HEK293 (cell line): ENCODE measurements at regions not wholly inside any gene's neighbourhood (a gene's known extent, or its start where the extent isn't known, plus 50 kb on each side); places are given as distances from the start of the nearest gene placed in this dataset.

ENCODE experiments used
- CTCF ChIA-PET: fragments of 350-600 bp; formaldehyde crosslinking; extraction: SDS; loops from one replicate; lab custom pipeline; 2021; ENCODE audit warnings: antibody characterized with exemption; lab: Yijun Ruan, JAX
- POLR2A ChIA-PET: fragments of 300-600 bp; formaldehyde crosslinking; extraction: SDS; loops from one replicate; lab custom pipeline; 2020; ENCODE audit warnings: antibody characterized with exemption, inconsistent platforms; lab: Yijun Ruan, JAX
- H3K27ac ChIP-seq: fragments of 200-500 bp; sonication (Bioruptor generic); 2 replicates; pipeline ENCODE4 v1.5.1; 2014; ENCODE audit warnings: low read depth, low read length, control low read depth, inconsistent platforms; ENCODE audit errors: extremely low read depth
- H3K36me3 ChIP-seq, 2 experiments: fragments of 200-500 bp in 1 of 2; sonication (Bioruptor generic) in 1 of 2; 1 replicate in 1 of 2; 2 replicates in 1 of 2; pipeline ENCODE4 v1.5.1; 2014 to 2017; ENCODE audit warnings: inconsistent platforms in 2 of 2, low read length in 2 of 2; ENCODE audit not compliant: control insufficient read depth in 2 of 2, insufficient read depth in 1 of 2
- H3K4me1 ChIP-seq: fragments of 200-500 bp; sonication (Bioruptor generic); 2 replicates; pipeline ENCODE4 v1.5.1; 2014; ENCODE audit warnings: mild to moderate bottlenecking, low read length, inconsistent platforms; ENCODE audit not compliant: control insufficient read depth, insufficient read depth
- H3K4me3 ChIP-seq: 2 replicates; pipeline ENCODE4 v1.5.1; 2011; ENCODE audit warnings: low read depth, mild to moderate bottlenecking, control low read depth, low read length, moderate library complexity
- H3K9me3 ChIP-seq: fragments of 200-500 bp; sonication (Bioruptor generic); 2 replicates; pipeline ENCODE4 v1.5.1; 2014; ENCODE audit warnings: low read depth, low read length, inconsistent platforms; ENCODE audit not compliant: control insufficient read depth, insufficient read depth
- HIC1 ChIP-seq: fragments of 450-650 bp; formaldehyde crosslinking; IDR thresholded peaks from 2 replicates; pipeline ENCODE4 v1.5.1; 2016; ENCODE audit warnings: missing biosample characterization, missing genetic modification characterization
- IKZF3 ChIP-seq: fragments of 450-650 bp; IDR thresholded peaks from 2 replicates; pipeline ENCODE4 v1.5.0; 2018; ENCODE audit warnings: missing biosample characterization, mild to moderate bottlenecking, missing genetic modification characterization, moderate library complexity
- SP3 ChIP-seq: fragments of 450-650 bp; formaldehyde crosslinking; IDR thresholded peaks from 2 replicates; pipeline ENCODE4 v1.5.1; 2016; ENCODE audit warnings: missing biosample characterization, missing genetic modification characterization
- ZBTB11 ChIP-seq: fragments of 450-650 bp; formaldehyde crosslinking; conservative IDR thresholded peaks from 2 replicates; pipeline ENCODE4 v1.5.1; 2016; ENCODE audit warnings: low read depth, missing biosample characterization, missing genetic modification characterization
- ZBTB44 ChIP-seq: fragments of 450-650 bp; IDR thresholded peaks from 2 replicates; pipeline ENCODE4 v1.5.1; 2018; ENCODE audit warnings: missing biosample characterization, mild to moderate bottlenecking, missing genetic modification characterization
- ZFP3 ChIP-seq: fragments of 450-650 bp; formaldehyde crosslinking; IDR thresholded peaks from 2 replicates; pipeline ENCODE4 v1.5.1; 2016; ENCODE audit warnings: low read depth, missing biosample characterization, missing genetic modification characterization
- ZFP37 ChIP-seq: fragments of 450-650 bp; formaldehyde crosslinking; IDR thresholded peaks from 2 replicates; pipeline ENCODE4 v1.5.1; 2016; ENCODE audit warnings: missing biosample characterization, missing genetic modification characterization
- ZNF175 ChIP-seq: fragments of 450-650 bp; formaldehyde crosslinking; IDR thresholded peaks from 2 replicates; pipeline ENCODE4 v1.5.1; 2016; ENCODE audit warnings: missing biosample characterization, missing genetic modification characterization
- ZNF184 ChIP-seq: fragments of 450-650 bp; IDR thresholded peaks from 2 replicates; pipeline ENCODE4 v1.5.1; 2018; ENCODE audit warnings: missing biosample characterization, mild to moderate bottlenecking, missing genetic modification characterization
- ZNF529 ChIP-seq: fragments of 450-650 bp; formaldehyde crosslinking; IDR thresholded peaks from 2 replicates; pipeline ENCODE4 v1.5.1; 2017; ENCODE audit warnings: missing genetic modification characterization, missing biosample characterization; ENCODE audit not compliant: insufficient replicate concordance
- ZNF560 ChIP-seq: fragments of 450-650 bp; formaldehyde crosslinking; IDR thresholded peaks from 2 replicates; pipeline ENCODE4 v1.5.1; 2017; ENCODE audit warnings: missing biosample characterization, missing genetic modification characterization, borderline replicate concordance
- ZSCAN18 ChIP-seq: fragments of 450-650 bp; formaldehyde crosslinking; IDR thresholded peaks from 2 replicates; pipeline ENCODE4 v1.5.1; 2016; ENCODE audit warnings: missing biosample characterization, missing genetic modification characterization
- TF ChIP-seq, protein P1 (sequence below): fragments of 450-650 bp; formaldehyde crosslinking; IDR thresholded peaks from 2 replicates; pipeline ENCODE4 v1.5.1; 2016; ENCODE audit warnings: missing biosample characterization, missing genetic modification characterization
- TF ChIP-seq, protein P2 (sequence below): fragments of 450-650 bp; formaldehyde crosslinking; IDR thresholded peaks from 2 replicates; pipeline ENCODE4 v1.5.1; 2016; ENCODE audit warnings: missing biosample characterization, missing genetic modification characterization

DNA sequence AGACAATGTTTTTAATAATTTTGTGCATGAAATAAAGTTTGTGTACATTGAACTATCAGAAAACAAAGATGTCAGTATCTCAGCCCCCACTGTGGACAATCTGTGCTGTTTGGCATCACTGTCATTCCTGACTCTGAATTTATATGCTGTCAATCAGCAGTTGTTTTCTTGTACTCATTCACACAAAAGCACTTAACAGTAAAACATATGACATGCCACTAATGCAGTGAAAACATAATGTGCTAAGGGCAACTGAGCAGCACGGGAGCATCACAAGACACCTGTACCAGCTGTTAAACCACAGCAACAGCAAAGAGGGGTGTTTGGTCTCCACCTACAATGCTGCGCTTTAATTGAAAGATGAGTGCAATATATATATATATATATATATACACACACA, 647.8 kb upstream of the SLC35B3 start:
- POLR2A ChIA-PET: no interaction called here
- TF ChIP-seq IKZF3 (tag by site-specific recombination) (no peak), ZSCAN18 (tag by site-specific recombination) (no peak), ZNF560 (tag by site-specific recombination) (no peak), ZNF184 (no peak), ZBTB11 (tag by site-specific recombination) (no peak), ZFP37 (tag by site-specific recombination) (no peak), ZNF529 (tag by site-specific recombination) (no peak), ZNF175 (no peak), ZFP3 (tag by site-specific recombination) (no peak), SP3 (tag by site-specific recombination) (no peak), HIC1 (no peak), ZBTB44 (no peak)
- TF ChIP-seq, protein P1, sequence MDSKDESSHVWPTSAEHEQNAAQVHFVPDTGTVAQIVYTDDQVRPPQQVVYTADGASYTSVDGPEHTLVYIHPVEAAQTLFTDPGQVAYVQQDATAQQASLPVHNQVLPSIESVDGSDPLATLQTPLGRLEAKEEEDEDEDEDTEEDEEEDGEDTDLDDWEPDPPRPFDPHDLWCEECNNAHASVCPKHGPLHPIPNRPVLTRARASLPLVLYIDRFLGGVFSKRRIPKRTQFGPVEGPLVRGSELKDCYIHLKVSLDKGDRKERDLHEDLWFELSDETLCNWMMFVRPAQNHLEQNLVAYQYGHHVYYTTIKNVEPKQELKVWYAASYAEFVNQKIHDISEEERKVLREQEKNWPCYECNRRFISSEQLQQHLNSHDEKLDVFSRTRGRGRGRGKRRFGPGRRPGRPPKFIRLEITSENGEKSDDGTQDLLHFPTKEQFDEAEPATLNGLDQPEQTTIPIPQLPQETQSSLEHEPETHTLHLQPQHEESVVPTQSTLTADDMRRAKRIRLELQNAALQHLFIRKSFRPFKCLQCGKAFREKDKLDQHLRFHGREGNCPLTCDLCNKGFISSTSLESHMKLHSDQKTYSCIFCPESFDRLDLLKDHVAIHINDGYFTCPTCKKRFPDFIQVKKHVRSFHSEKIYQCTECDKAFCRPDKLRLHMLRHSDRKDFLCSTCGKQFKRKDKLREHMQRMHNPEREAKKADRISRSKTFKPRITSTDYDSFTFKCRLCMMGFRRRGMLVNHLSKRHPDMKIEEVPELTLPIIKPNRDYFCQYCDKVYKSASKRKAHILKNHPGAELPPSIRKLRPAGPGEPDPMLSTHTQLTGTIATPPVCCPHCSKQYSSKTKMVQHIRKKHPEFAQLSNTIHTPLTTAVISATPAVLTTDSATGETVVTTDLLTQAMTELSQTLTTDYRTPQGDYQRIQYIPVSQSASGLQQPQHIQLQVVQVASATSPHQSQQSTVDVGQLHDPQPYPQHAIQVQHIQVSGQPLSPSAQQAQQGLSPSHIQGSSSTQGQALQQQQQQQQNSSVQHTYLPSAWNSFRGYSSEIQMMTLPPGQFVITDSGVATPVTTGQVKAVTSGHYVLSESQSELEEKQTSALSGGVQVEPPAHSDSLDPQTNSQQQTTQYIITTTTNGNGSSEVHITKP: no peak
- TF ChIP-seq, protein P2, sequence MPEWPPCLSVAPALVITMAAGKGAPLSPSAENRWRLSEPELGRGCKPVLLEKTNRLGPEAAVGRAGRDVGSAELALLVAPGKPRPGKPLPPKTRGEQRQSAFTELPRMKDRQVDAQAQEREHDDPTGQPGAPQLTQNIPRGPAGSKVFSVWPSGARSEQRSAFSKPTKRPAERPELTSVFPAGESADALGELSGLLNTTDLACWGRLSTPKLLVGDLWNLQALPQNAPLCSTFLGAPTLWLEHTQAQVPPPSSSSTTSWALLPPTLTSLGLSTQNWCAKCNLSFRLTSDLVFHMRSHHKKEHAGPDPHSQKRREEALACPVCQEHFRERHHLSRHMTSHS (tag by site-specific recombination): no peak
- TF ChIP-seq, all 188 proteins: peak for 0
- no peak overlapping the region for H3K27ac ChIP-seq
- no peak overlapping the region for H3K4me3 ChIP-seq
- no peaks in the 10 kb centered on the region for H3K9me3 ChIP-seq
- no peaks in the 10 kb centered on the region for H3K4me1 ChIP-seq
- CTCF ChIA-PET: no interaction called here
- H3K36me3 ChIP-seq: no peaks in the 10 kb centered on the region
